ENCODE measurements at regions not wholly inside any gene's neighbourhood (a gene's known extent, or its start where the extent isn't known, plus 50 kb on each side); places are given as distances from the start of the nearest gene placed in this dataset.

GRCh38 chr2:55751966-55752365 is 58.3 kb upstream of the PNPT1 start:
- H3K27me3 ChIP-seq, result no peaks in the 10 kb centered on the region
- TF ChIP-seq POLR2A (IDR thresholded peaks at IDR 0.05), result no peak
- TF ChIP-seq, protein P1, sequence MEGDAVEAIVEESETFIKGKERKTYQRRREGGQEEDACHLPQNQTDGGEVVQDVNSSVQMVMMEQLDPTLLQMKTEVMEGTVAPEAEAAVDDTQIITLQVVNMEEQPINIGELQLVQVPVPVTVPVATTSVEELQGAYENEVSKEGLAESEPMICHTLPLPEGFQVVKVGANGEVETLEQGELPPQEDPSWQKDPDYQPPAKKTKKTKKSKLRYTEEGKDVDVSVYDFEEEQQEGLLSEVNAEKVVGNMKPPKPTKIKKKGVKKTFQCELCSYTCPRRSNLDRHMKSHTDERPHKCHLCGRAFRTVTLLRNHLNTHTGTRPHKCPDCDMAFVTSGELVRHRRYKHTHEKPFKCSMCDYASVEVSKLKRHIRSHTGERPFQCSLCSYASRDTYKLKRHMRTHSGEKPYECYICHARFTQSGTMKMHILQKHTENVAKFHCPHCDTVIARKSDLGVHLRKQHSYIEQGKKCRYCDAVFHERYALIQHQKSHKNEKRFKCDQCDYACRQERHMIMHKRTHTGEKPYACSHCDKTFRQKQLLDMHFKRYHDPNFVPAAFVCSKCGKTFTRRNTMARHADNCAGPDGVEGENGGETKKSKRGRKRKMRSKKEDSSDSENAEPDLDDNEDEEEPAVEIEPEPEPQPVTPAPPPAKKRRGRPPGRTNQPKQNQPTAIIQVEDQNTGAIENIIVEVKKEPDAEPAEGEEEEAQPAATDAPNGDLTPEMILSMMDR (IDR thresholded peaks at IDR 0.05), result no peak
- H3K36me3 ChIP-seq, result no peaks in the 10 kb centered on the region
- H3K4me3 ChIP-seq (replicated peaks in 1 of 3), result no peak overlapping the region
- H3K4me1 ChIP-seq, result no peaks in the 10 kb centered on the region
- no peak overlapping the region for H3K27ac ChIP-seq
- intact Hi-C loops (cut with DNase I), result no loop called here
- WGBS, 2 donors, result 35 to 56% methylated on average over 1 of the region's 1 CpG
- H3K9me3 ChIP-seq, result no peaks in the 10 kb centered on the region
- no peak for DNase-seq

DNA sequence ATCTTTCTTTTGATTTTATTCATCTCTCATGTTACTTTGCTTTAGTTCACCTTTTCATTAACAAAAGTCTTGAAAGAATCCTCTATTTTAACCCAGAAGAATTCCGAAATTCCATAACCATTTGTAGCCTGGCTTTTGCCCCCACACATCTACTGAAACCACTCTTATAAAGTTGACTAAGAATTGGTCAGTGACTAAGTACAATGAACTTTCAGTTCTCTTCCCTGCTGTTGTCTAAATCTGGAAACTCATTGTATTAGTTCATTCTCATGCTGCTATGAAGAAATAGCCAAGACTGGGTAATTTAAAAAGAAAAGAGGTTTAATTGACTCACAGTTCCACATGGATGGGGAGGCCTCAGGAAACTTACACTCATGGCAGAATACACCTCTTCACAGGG is 49.9 kb upstream of the PNPT1 start:
- no peak for DNase-seq
- Histone ChIP-seq H3K27me3 (no peaks in the 10 kb centered on the region), H3K27ac (no peak overlapping the region), H3K4me3 (replicated peaks in 1 of 3) (no peak overlapping the region), H3K36me3 (no peaks in the 10 kb centered on the region), H3K9me3 (no peaks in the 10 kb centered on the region), H3K4me1 (no peaks in the 10 kb centered on the region)
- TF ChIP-seq, protein P1 (IDR thresholded peaks at IDR 0.05), result no peak
- no peak for TF ChIP-seq POLR2A (IDR thresholded peaks at IDR 0.05)
- intact Hi-C loops (cut with DNase I), result no loop called here
- WGBS, 2 donors, result 80 to 85% methylated on average over 1 of the region's 1 CpG
